PC-3 (cell line): ENCODE measurements at regions not wholly inside any gene's neighbourhood (a gene's known extent, or its start where the extent isn't known, plus 50 kb on each side); places are given as distances from the start of the nearest gene placed in this dataset.

Source experiments
- CTCF ChIP-seq: fragments of 300-600 bp; sonication (generic); conservative IDR thresholded peaks from 2 replicates; pipeline ENCODE4 v1.5.1; 2017; ENCODE audit warnings: antibody characterized with exemption, low read depth, mild to moderate bottlenecking, low read length
- EZH2 ChIP-seq: fragments of 300-600 bp; sonication (generic); IDR thresholded peaks from one replicate; pipeline ENCODE4 v1.6.1; 2017; ENCODE audit warnings: antibody characterized with exemption, mild to moderate bottlenecking, low read length; ENCODE audit not compliant: unreplicated experiment
- EZH2phosphoT487 ChIP-seq: fragments of 300-600 bp; sonication (generic); IDR thresholded peaks from 2 replicates; pipeline ENCODE4 v1.6.1; 2018; ENCODE audit warnings: mild to moderate bottlenecking, antibody characterized with exemption, low read length, borderline replicate concordance

DNA sequence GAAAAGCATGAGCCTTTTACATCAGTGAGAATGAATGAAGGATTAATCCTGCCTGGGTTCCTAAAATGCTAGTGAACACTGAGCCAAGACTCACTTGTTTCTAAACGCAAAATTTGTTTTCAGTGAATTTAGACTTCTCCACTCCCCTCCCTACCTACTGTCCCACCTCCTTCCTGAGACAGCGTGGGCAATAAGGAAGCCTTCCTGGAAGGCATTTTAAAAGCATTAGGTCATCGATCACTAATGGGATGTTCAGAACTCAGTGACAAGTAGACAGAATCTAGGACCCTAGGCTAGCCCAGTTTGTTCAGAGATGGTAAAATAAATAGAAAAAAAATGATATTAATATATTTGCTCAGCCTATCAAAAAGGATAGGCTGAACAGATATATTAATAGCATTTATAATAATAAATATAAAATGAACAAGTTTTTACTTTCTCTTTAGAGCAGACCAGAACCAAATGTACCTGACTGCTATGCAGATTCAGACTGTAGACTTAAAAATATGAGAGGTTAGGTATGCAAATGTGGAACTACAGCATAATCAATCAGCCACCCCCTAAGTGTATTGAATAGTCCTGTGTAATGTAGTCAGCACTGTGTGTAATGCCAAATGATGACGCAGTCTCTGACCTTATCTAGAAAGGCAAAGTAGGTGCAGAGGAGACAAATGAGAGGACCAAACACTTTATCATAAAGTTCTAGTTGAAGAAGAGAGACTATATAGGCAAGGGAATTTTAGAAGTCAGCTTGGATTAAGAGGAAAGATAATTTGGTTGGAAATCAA, 331.1 kb downstream of the GPAT3 start:
- no peak for TF ChIP-seq CTCF
- no peak for TF ChIP-seq EZH2
- TF ChIP-seq EZH2phosphoT487, result no peak
